ENCODE measurements at regions not wholly inside any gene's neighbourhood (a gene's known extent, or its start where the extent isn't known, plus 50 kb on each side); places are given as distances from the start of the nearest gene placed in this dataset.
A peak's percentile ranks its signal among the peaks of the same experiment; 100 is the strongest.
"Not testable (repeated sequence)": the region's sequence is repeated elsewhere in the genome, so short reads cannot be mapped to it uniquely, and the experiment has no call there.

- H3K4me3 ChIP-seq; intact Hi-C loops (cut with micrococcal nuclease); H3K9me1 ChIP-seq (ENCODE audit: control insufficient read depth, insufficient read depth, low read length); H3K4me2 ChIP-seq (ENCODE audit: insufficient read depth, low read length); POLR2A ChIA-PET; FAIRE-seq; ATAC-seq; CTCF ChIA-PET (ENCODE audit: low intra/inter-chr PET ratio); H3K9ac ChIP-seq (ENCODE audit: insufficient read depth in 1 of 2, low read depth in 2 of 2, low read length in 2 of 2); H2AFZ ChIP-seq (ENCODE audit: low read depth, low read length); in situ Hi-C loops (cut with MboI); H3K4me1 ChIP-seq (replicated peaks in 1 of 2; ENCODE audit: control insufficient read depth in 2 of 2, insufficient read depth in 2 of 2, low read length in 2 of 2); H3K27ac ChIP-seq (ENCODE audit: extremely low read depth, low read depth, low read length); BruUV-seq (replicated peaks); H3K79me2 ChIP-seq (ENCODE audit: control insufficient read depth, insufficient read depth, low read length); DNase-seq (ENCODE audit: extremely low read depth in 1 of 4, low spot score in 3 of 4); H3K9me3 ChIP-seq (replicated peaks; ENCODE audit: control insufficient read depth, insufficient read depth, low read depth, low read length); H3K36me3 ChIP-seq (ENCODE audit: control insufficient read depth, insufficient read depth, low read length); H4K20me1 ChIP-seq (replicated peaks; ENCODE audit: control insufficient read depth, insufficient read depth, low read length): not testable (repeated sequence)
- WGBS (ENCODE audit: insufficient coverage, low coverage, missing lambda C conversion rate) = 1% methylated on average over 6 of the region's 6 CpGs
- TF ChIP-seq ZNF121 (CRISPR knock-in tag; conservative IDR thresholded peaks at IDR 0.05) = 0 out of 2 replicates have a peak, but pooled peaks have one; percentile 16
- H3K27me3 ChIP-seq (ENCODE audit: control insufficient read depth in 2 of 2, insufficient read depth in 2 of 2, low read length in 2 of 2) = peaks cover 7 to 29% of the 10 kb centered on the region in 2 experiments; a peak in 4 of 5 replicates
These were observed 336.4 kb upstream of the TNRC6C start for GRCh38 chr17:77622084-77622483.

- in situ Hi-C loops (cut with MboI) (no loop called here), intact Hi-C loops (cut with micrococcal nuclease) (no loop called here)
- H3K4me2 ChIP-seq (ENCODE audit: insufficient read depth, low read length) = no peak overlapping the region
- H4K20me1 ChIP-seq (replicated peaks; ENCODE audit: control insufficient read depth, insufficient read depth, low read length) = no peaks in the 10 kb centered on the region
- H3K9me3 ChIP-seq (replicated peaks; ENCODE audit: control insufficient read depth, insufficient read depth, low read depth, low read length) = no peaks in the 10 kb centered on the region
- no peak for DNase-seq (ENCODE audit: extremely low read depth in 1 of 4, low spot score in 3 of 4)
- H3K4me1 ChIP-seq (replicated peaks in 1 of 2; ENCODE audit: control insufficient read depth in 2 of 2, insufficient read depth in 2 of 2, low read length in 2 of 2) = no peaks in the 10 kb centered on the region; a peak in 1 of 5 replicates
- H3K36me3 ChIP-seq (ENCODE audit: control insufficient read depth, insufficient read depth, low read length) = no peaks in the 10 kb centered on the region
- no peaks in the 10 kb centered on the region for H3K79me2 ChIP-seq (ENCODE audit: control insufficient read depth, insufficient read depth, low read length)
- ATAC-seq = no peak
- 4% methylated on average over 3 of the region's 4 CpGs for WGBS (ENCODE audit: insufficient coverage, low coverage, missing lambda C conversion rate)
- FAIRE-seq = no peak
- H3K27ac ChIP-seq (ENCODE audit: extremely low read depth, low read depth, low read length) = no peak overlapping the region
- H3K9me1 ChIP-seq (ENCODE audit: control insufficient read depth, insufficient read depth, low read length) = no peaks in the 10 kb centered on the region
- ChIA-PET CTCF (ENCODE audit: low intra/inter-chr PET ratio) (no interaction called here), POLR2A (no interaction called here)
- H3K27me3 ChIP-seq (ENCODE audit: control insufficient read depth in 2 of 2, insufficient read depth in 2 of 2, low read length in 2 of 2) = peaks cover 5 to 24% of the 10 kb centered on the region in 2 experiments; a peak in 4 of 5 replicates
- H3K9ac ChIP-seq (ENCODE audit: insufficient read depth in 1 of 2, low read depth in 2 of 2, low read length in 2 of 2) = no peak overlapping the region
- BruUV-seq (replicated peaks) = no TSS peak
- no peak overlapping the region for H2AFZ ChIP-seq (ENCODE audit: low read depth, low read length)
- no peak overlapping the region for H3K4me3 ChIP-seq
- no peak for TF ChIP-seq HNRNPLL (IDR thresholded peaks at IDR 0.05; ENCODE audit: low read depth, low read length, poor library complexity, severe bottlenecking)
- TF ChIP-seq PCBP1 (IDR thresholded peaks at IDR 0.05; ENCODE audit: low read depth, low read length, poor library complexity, severe bottlenecking) = no peak
- TF ChIP-seq TFAP4 (CRISPR knock-in tag; IDR thresholded peaks at IDR 0.05; ENCODE audit: borderline replicate concordance) = no peak
- no peak for TF ChIP-seq ZNF212 (CRISPR knock-in tag; IDR thresholded peaks at IDR 0.05)
- no peak for TF ChIP-seq ZBTB43 (CRISPR knock-in tag; IDR thresholded peaks at IDR 0.05)
- TF ChIP-seq DMBX1 (CRISPR knock-in tag; IDR thresholded peaks at IDR 0.05; ENCODE audit: borderline replicate concordance) = no peak
- TF ChIP-seq PHF20 (IDR thresholded peaks at IDR 0.05; ENCODE audit: partially characterized antibody) = no peak
- no peak for TF ChIP-seq ARID3A (IDR thresholded peaks at IDR 0.05; ENCODE audit: borderline replicate concordance, low read depth, low read length)
- TF ChIP-seq NFRKB (IDR thresholded peaks at IDR 0.05; ENCODE audit: low read depth) = no peak
- TF ChIP-seq EZH2 (IDR thresholded peaks at IDR 0.05; ENCODE audit: borderline replicate concordance, low read depth, low read length) = no peak
- TF ChIP-seq MEIS2 (IDR thresholded peaks at IDR 0.05; ENCODE audit: partially characterized antibody) = no peak
These were observed 335.9 kb upstream of the TNRC6C start for GRCh38 chr17:77622647-77623046.
